ENCODE measurements at regions not wholly inside any gene's neighbourhood (a gene's known extent, or its start where the extent isn't known, plus 50 kb on each side); places are given as distances from the start of the nearest gene placed in this dataset.

DNA sequence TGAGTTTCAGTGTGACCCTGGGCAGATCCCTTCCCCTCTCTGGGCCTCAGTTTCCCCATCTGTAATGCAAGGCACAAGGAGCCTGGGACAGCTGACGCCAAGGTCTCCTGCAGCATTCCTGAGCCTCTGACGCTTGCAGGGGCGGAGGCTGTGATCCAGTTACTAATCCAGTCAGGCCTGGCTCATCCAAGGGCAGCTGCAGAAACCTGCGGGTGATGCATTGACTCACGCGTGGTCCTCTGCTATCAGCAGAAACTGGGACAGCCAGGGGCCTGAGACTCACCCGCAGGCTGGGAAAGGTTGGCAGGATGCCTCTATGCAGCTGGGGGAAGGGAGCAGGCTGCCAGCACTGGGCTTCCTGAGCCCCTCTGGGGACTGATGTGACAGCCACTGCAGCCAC is 65.0 kb upstream of the SIRPA start:
- TF ChIP-seq, protein P1, sequence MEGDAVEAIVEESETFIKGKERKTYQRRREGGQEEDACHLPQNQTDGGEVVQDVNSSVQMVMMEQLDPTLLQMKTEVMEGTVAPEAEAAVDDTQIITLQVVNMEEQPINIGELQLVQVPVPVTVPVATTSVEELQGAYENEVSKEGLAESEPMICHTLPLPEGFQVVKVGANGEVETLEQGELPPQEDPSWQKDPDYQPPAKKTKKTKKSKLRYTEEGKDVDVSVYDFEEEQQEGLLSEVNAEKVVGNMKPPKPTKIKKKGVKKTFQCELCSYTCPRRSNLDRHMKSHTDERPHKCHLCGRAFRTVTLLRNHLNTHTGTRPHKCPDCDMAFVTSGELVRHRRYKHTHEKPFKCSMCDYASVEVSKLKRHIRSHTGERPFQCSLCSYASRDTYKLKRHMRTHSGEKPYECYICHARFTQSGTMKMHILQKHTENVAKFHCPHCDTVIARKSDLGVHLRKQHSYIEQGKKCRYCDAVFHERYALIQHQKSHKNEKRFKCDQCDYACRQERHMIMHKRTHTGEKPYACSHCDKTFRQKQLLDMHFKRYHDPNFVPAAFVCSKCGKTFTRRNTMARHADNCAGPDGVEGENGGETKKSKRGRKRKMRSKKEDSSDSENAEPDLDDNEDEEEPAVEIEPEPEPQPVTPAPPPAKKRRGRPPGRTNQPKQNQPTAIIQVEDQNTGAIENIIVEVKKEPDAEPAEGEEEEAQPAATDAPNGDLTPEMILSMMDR (conservative IDR thresholded peaks at IDR 0.05; ENCODE audit: low read depth, low read length) = no peak
- TF ChIP-seq EZH2 (IDR thresholded peaks at IDR 0.05; ENCODE audit: low read length, unreplicated experiment) (no peak), EZH2phosphoT487 (IDR thresholded peaks at IDR 0.05; ENCODE audit: borderline replicate concordance, low read length) (no peak)

All from PC-3 (cell line).